ENCODE measurements at regions not wholly inside any gene's neighbourhood (a gene's known extent, or its start where the extent isn't known, plus 50 kb on each side); places are given as distances from the start of the nearest gene placed in this dataset.
"Not testable (repeated sequence)": the region's sequence is repeated elsewhere in the genome, so short reads cannot be mapped to it uniquely, and the experiment has no call there.

DNA sequence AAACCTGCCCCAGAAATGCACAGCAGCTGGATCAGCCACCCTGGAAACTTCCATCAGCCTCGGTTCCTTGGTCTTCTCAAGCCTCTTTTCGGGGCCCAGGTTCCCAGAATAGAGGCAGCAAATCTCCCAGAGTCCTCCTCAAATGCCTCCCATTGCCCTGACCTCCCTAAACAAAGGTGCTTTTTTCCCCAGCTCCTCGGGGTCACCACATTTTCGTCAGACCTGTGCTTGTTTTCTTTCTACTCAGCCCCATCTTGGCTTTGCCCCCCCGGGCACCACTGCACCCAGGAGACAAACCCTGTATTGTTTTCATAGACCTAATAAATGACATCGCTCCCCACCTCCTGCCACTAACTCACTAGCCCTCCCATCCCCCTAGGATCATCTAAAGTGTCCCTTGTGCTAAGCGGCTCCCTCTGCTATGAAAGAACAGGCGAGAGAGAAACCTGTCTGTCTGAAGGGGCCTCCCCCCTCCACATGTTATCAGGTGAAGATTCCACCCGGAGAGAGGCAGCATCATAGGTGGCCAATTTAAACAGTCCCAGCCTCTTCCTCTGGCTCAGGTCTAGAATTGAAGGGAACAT lies 451.1 kb downstream of the SOX9 start:
- no peak overlapping the region for H3K4me3 ChIP-seq
- no peak for DNase-seq (ENCODE audit: low spot score)
- H3K36me3 ChIP-seq, result no peaks in the 10 kb centered on the region
- TF ChIP-seq, protein P1, sequence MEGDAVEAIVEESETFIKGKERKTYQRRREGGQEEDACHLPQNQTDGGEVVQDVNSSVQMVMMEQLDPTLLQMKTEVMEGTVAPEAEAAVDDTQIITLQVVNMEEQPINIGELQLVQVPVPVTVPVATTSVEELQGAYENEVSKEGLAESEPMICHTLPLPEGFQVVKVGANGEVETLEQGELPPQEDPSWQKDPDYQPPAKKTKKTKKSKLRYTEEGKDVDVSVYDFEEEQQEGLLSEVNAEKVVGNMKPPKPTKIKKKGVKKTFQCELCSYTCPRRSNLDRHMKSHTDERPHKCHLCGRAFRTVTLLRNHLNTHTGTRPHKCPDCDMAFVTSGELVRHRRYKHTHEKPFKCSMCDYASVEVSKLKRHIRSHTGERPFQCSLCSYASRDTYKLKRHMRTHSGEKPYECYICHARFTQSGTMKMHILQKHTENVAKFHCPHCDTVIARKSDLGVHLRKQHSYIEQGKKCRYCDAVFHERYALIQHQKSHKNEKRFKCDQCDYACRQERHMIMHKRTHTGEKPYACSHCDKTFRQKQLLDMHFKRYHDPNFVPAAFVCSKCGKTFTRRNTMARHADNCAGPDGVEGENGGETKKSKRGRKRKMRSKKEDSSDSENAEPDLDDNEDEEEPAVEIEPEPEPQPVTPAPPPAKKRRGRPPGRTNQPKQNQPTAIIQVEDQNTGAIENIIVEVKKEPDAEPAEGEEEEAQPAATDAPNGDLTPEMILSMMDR (IDR thresholded peaks at IDR 0.05), result no peak
- H3K4me1 ChIP-seq, result no peaks in the 10 kb centered on the region
- no peaks in the 10 kb centered on the region for H3K27me3 ChIP-seq
- H3K9me3 ChIP-seq, result no peaks in the 10 kb centered on the region
- no peak overlapping the region for H3K27ac ChIP-seq

DNA sequence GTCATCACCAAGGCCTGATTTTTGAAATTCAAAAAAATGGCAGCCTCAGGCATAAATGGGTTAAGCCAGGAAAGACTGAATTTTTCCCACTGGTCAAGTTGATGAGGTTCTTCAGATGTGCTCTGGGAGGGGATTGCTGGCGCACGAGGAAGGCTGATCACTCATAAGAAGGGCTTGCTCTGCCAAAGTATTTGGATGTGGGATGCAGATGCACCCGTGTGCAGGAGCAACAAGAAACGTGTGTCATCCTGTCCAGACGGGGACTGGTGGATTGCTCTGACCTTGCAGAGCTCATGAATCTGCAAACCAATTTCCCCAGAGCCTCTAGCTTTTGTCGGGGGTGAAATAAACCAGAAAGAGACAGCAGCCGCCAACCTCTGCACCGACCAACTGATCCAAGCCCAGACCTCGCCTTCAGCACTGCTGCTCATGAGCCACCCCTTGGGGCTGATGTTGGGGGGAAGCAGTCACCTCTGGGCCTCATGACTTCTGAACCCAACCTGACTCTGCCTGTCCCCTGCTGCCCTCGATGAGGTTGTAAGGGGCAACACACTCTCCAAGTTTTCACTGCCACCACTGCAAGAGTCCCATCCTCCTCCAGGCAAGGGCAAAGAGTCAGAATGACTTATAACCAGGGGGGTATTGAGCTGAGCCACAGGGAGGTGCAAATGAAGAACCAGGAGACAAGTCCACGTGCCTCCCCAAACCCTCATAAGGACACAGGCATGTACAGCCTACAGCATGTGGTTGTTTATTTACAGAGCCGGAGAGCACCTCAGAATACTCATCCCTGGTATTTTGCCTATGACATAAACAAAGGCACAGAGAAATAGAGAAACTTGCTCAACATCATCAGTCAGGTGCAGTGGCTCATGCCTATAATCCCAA lies 452.0 kb downstream of the SOX9 start:
- Histone ChIP-seq H3K4me1 (no peaks in the 10 kb centered on the region), H3K27ac (no peak overlapping the region), H3K4me3 (no peak overlapping the region), H3K27me3 (no peaks in the 10 kb centered on the region), H3K36me3 (no peaks in the 10 kb centered on the region), H3K9me3 (no peaks in the 10 kb centered on the region)
- TF ChIP-seq, protein P1 (IDR thresholded peaks at IDR 0.05), result no peak
- DNase-seq (ENCODE audit: low spot score), result no peak

DNA sequence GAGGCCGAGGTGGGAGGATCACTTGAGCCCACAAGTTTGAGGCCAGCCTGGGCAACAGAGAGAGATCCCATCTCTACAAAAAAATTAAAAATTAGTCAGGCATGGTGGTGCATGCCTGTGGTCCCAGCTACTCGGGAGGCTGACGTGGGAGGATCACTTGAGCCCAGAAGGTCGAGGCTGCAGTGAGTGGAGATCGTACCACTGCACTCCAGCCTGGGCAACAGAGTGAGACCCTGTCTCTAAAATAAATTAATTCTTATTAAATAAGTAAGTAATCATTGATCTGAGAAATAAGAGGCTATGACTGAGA lies 452.6 kb downstream of the SOX9 start:
- H3K36me3 ChIP-seq; H3K27ac ChIP-seq; H3K9me3 ChIP-seq; H3K27me3 ChIP-seq; H3K4me3 ChIP-seq; H3K4me1 ChIP-seq; DNase-seq (ENCODE audit: low spot score): not testable (repeated sequence)

DNA sequence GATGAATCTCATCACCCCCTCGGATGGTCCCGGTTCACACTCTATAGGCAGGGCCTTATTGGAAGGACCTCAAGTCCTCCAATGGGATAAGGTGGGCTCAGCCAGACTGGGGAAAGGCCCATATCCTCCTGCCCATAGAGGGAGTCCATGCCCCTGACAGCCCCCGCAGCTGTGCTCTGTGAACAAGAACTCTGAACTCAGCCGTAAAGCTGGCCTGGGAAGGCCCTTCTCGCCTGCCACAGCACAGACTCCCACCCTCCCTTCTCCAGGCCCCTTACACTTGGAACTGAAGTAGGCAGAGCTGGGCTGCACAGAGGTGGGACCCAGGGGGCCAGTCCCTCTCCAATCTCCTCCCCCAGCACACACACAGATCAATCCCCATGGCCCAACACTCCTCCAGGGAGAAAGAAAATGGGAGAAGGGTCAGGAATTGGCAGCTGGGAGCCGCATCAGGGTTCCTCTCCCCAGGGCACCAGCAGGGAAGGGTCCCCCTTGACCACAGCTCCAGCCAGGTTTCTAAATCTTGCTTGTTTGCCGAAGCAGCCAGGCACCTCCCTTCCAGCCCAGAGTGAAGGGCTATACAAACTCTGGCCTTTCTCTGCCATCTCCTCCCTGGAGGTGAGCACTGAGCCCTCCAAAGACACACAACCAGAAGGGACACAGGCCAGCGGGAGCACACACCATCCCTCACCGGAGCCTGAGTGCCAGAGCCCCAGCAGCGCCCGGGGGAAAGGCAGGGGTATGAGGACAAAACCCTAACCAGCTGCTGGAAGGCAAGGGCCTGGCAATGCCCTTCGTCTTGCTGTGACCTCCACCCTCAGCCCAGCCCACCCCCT lies 454.1 kb downstream of the SOX9 start:
- Histone ChIP-seq H3K27ac (no peak overlapping the region), H3K4me3 (no peak overlapping the region), H3K36me3 (no peaks in the 10 kb centered on the region), H3K27me3 (no peaks in the 10 kb centered on the region), H3K4me1 (no peaks in the 10 kb centered on the region), H3K9me3 (no peaks in the 10 kb centered on the region)
- DNase-seq (ENCODE audit: low spot score), result no peak
- TF ChIP-seq, protein P1 (IDR thresholded peaks at IDR 0.05), result no peak

DNA sequence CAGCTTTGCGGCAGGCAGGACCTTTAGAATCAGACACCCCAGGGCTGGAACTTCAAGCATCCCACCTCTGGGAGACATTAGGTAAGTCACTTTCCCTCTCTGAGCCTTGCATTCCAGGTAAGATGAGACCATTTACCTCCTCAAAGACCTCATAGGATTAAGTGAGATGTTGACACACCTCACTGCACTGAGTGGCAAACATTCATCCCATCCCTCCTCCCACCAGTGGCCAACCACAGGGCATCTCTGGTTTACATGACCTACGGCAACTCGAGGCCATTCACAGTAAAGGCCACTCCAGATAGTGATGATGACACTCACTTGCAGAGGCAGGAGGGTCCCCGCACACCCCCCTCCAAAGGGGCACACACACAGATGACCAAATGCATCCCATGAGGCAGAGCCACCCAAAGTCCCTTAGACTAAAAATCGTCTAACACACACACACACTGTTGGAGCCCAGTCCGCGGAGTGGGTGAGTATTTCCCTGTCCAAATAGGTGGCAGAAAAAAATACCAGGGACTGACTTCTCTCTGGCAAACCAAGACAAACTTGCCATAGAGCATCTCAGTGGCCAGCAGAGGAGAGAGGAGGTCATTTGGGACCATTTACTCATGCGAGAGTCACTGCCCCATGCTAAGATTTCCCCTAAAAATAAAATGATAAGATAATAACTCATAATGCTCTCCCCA lies 454.9 kb downstream of the SOX9 start:
- DNase-seq (ENCODE audit: low spot score), result no peak
- H3K27ac ChIP-seq, result no peak overlapping the region
- no peaks in the 10 kb centered on the region for H3K4me1 ChIP-seq
- no peaks in the 10 kb centered on the region for H3K36me3 ChIP-seq
- no peaks in the 10 kb centered on the region for H3K9me3 ChIP-seq
- H3K27me3 ChIP-seq, result no peaks in the 10 kb centered on the region
- TF ChIP-seq, protein P1 (IDR thresholded peaks at IDR 0.05), result no peak
- H3K4me3 ChIP-seq, result no peak overlapping the region
